Subcutaneous abdominal adipose tissue (tissue), 5 donors: ENCODE measurements at regions not wholly inside any gene's neighbourhood (a gene's known extent, or its start where the extent isn't known, plus 50 kb on each side); places are given as distances from the start of the nearest gene placed in this dataset.

Experiments
- H3K27ac ChIP-seq: one replicate; pipeline ENCODE4 v1.7.0; 2013; ENCODE audit warnings: low read depth, mild to moderate bottlenecking, inconsistent platforms, low read length, moderate library complexity
- H3K27me3 ChIP-seq, 5 donors: one replicate each; pipeline ENCODE4 v1.7.0; 2013; ENCODE audit warnings: low read length in 5 of 5, inconsistent platforms in 1 of 5; ENCODE audit not compliant: control insufficient read depth in 5 of 5, insufficient read depth in 4 of 5
- H3K36me3 ChIP-seq, 5 donors: one replicate each; pipeline ENCODE4 v1.7.0; 2013; ENCODE audit warnings: low read length in 5 of 5; ENCODE audit not compliant: control insufficient read depth in 5 of 5, insufficient read depth in 5 of 5
- H3K4me1 ChIP-seq, 5 donors: one replicate each; pipeline ENCODE4 v1.7.0; 2013; ENCODE audit warnings: low read length in 5 of 5, mild to moderate bottlenecking in 3 of 5, moderate library complexity in 1 of 5; ENCODE audit not compliant: control insufficient read depth in 5 of 5, insufficient read depth in 5 of 5
- H3K4me3 ChIP-seq, 5 donors: one replicate each; pipeline ENCODE4 v1.7.0; 2013; ENCODE audit warnings: low read length in 5 of 5, low read depth in 1 of 5
- H3K9ac ChIP-seq, 5 donors: one replicate each; pipeline ENCODE4 v1.7.0; 2013; ENCODE audit warnings: low read length in 5 of 5, mild to moderate bottlenecking in 4 of 5, moderate library complexity in 3 of 5
- H3K9me3 ChIP-seq, 5 donors: one replicate each; pipeline ENCODE4 v1.7.0; 2013; ENCODE audit warnings: low read length in 5 of 5; ENCODE audit not compliant: control insufficient read depth in 5 of 5
- donor health status: healthy.
- donor health status: healthy.
- donor health status: healthy.
- donor health status: healthy.
- donor health status: healthy.

DNA sequence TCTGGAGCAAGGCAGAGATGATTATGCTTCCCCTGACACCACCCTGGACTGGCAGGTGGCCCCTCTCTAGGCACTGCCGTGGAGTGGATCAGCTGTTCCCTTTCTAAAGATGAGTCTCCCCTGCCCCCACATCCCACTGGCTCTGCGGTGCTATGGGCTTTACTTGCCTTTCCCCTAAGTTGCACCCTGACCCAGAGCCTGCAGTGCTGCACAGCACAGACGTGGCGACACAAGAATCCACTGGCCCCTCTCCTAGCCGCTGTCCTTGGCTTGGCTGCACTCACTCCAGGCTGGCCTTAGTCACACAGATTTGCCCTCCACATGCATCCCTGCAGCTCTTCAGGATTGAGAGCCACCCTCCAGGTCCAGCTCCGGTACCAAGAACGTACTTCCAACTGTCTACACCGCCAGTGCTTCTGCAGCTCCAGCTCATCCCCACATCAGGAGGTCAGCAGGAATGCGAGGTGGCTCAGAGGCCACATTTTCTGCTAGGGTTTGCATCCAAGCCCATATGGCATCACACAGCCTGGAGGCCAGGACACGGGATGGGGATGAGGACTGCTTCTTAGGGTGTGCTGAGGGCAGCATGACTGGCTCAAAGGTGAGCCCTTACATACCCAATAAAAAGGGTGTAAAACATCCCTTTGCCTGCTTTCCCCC lies 82.4 kb upstream of the RASGRF1 start:
- no peak overlapping the region for H3K9ac ChIP-seq
- no peak overlapping the region for H3K27ac ChIP-seq
- H3K27me3 ChIP-seq = peaks cover 0 to 11% (median 0%) of the 10 kb centered on the region in 5 donors
- no peak overlapping the region for H3K4me3 ChIP-seq
- H3K36me3 ChIP-seq = no peaks in the 10 kb centered on the region
- H3K9me3 ChIP-seq = no peaks in the 10 kb centered on the region
- peaks cover 4 to 42% (median 38%) of the 10 kb centered on the region in 5 donors for H3K4me1 ChIP-seq

DNA sequence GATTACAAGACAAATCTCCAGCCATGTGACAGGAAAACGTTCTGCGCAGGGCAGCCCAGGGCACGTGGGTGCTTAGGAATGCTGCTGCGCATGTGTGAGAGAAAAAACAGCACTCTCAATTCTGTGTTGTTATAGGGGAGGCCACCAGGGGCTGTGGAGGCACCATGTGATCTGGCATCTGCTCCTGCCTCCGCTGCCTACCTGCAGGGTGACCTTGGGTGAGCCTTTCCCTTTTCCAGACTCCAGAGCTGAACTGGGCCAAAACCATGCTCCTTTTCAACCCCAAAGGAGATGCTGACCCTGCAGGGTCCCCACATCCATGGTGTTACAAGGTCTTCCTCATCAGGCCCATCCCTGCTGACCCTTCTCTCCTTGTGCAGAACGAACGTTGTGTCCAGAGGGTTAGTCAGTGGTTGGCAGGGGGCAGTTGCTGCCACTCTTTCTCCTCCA lies 81.5 kb upstream of the RASGRF1 start:
- H3K36me3 ChIP-seq = no peaks in the 10 kb centered on the region
- no peak overlapping the region for H3K4me3 ChIP-seq
- no peaks in the 10 kb centered on the region for H3K9me3 ChIP-seq
- H3K27ac ChIP-seq = no peak overlapping the region
- no peak overlapping the region for H3K9ac ChIP-seq
- H3K4me1 ChIP-seq = peaks cover 4 to 42% (median 38%) of the 10 kb centered on the region in 5 donors
- peaks cover 0 to 11% (median 0%) of the 10 kb centered on the region in 5 donors for H3K27me3 ChIP-seq

DNA sequence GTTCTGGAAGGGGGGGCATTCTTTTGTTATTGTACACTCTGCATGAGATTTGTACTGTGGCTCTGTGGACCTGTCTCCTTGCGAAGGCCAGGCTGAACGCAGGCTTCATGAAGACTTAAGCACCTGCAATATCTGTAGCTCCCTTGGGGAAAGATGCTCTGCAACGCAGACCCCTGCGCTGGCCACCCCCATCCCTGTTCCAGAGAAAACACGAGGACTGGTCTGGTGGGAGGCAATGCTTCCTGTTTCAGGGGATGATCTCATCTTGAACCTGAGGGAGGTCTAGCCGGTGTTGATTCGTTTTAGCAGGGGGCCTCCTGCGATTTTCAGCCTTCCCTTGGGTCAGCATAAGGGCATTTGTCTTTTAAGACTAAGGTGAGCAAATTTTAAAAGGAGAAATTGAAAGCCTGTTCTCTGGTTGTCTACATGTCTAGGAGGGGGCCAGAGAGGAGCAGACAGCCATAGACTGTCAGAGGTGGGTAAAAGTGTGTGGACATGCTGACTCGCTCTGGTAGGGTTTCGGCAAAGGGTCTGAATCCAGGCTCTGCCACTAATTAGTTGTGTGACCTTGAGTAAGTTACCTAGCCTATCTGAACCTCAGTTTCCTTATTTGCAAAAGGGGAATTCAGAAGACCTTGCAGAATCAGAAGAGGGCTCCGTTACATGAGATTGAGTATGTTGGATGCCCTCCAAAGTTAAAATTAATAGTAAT lies 80.9 kb upstream of the RASGRF1 start:
- Histone ChIP-seq H3K36me3 (no peaks in the 10 kb centered on the region), H3K9ac (no peak overlapping the region), H3K27ac (no peak overlapping the region), H3K27me3 (peaks cover 0 to 12% (median 0%) of the 10 kb centered on the region in 5 donors), H3K4me3 (no peak overlapping the region), H3K4me1 (peaks cover 4 to 42% (median 38%) of the 10 kb centered on the region in 5 donors), H3K9me3 (no peaks in the 10 kb centered on the region)

DNA sequence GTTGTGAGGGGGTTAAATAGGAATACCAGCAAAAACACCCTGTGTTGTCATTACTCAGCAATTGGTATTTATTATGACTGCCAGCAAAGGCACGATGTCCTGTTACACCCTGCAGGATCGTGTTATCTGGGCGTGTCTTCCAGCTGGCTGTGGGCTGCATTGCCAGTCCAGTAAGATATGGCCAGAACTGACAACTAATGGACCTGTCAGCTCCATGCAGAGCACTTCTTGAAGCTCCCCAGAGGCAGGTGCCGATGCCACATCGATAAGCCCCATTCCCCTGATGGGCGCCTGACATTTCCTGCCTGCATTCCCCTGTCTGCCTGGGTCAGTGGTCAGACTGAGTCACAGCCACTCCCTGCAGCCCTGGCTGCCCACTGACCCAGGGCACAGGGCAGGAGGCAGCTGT lies 79.7 kb upstream of the RASGRF1 start:
- H3K36me3 ChIP-seq = no peaks in the 10 kb centered on the region
- peaks cover 4 to 42% (median 38%) of the 10 kb centered on the region in 5 donors for H3K4me1 ChIP-seq
- H3K27ac ChIP-seq = peak overlapping the region; percentile 44
- peak overlapping the region in 1 of 5 donors; percentile 0 for H3K4me3 ChIP-seq
- H3K9ac ChIP-seq = no peak overlapping the region
- H3K27me3 ChIP-seq = peaks cover 0 to 14% (median 0%) of the 10 kb centered on the region in 5 donors
- H3K9me3 ChIP-seq = no peaks in the 10 kb centered on the region

DNA sequence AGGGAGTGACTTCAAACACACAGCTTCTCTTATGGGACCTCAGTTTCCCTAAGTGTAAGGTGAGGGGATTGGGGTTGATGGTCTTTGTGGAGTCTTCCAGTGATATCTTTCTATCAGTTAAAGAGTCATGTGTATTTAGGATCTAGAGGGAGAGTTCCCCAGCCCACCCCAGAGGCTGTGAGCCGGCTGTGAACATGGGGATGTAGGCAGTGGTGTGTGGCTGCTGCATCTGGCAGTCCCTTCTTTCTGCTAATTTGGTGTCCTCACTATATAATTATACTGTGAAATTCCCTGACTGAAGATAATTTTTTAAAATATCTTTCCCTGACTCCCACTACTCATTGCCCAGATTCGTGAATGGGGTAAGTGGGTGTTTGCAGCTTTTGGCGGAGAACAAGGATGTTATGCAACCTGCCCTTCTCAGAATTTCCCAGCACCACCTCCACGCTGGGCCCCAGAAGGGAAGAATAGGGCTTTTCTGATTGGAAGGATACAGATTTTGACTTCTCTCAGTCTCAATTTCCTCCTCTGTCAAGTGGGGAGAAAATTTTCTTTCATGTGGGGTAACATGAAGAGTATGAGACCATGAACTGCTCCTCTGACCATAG lies 79.0 kb upstream of the RASGRF1 start:
- Histone ChIP-seq H3K27ac (peak overlapping the region; percentile 44), H3K36me3 (no peaks in the 10 kb centered on the region), H3K4me3 (no peak overlapping the region), H3K4me1 (peaks cover 4 to 42% (median 38%) of the 10 kb centered on the region in 5 donors), H3K27me3 (peaks cover 0 to 14% (median 0%) of the 10 kb centered on the region in 5 donors), H3K9me3 (no peaks in the 10 kb centered on the region), H3K9ac (no peak overlapping the region)

DNA sequence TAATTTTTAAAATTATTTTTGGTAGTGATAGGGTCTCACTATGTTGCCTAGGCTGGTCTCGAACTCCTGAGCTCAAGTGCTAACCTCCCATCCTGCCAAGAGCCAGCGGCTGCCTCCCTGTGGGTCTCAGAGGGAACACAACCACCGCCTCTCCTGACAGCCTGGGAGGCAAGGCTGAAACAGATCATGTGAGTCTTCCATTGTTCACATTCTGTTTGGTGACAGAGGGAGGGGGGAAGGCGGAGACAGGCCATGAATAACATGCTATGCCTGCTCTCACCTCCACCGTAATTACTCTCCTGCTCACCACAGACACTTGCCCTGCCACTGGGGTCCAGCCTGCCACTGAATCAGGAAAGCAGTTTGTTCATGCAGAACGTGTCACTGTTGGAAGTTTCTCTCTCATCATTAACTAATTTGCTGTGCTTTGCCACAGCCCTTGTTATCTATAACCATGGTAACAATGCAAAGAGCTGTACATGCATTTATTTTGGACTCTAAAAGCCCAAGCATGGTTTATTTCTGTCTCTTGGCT lies 78.4 kb upstream of the RASGRF1 start:
- Histone ChIP-seq H3K9me3 (no peaks in the 10 kb centered on the region), H3K27me3 (peaks cover 0 to 14% (median 0%) of the 10 kb centered on the region in 5 donors), H3K9ac (no peak overlapping the region), H3K4me1 (peaks cover 4 to 41% (median 37%) of the 10 kb centered on the region in 5 donors), H3K36me3 (no peaks in the 10 kb centered on the region), H3K4me3 (no peak overlapping the region), H3K27ac (no peak overlapping the region)

DNA sequence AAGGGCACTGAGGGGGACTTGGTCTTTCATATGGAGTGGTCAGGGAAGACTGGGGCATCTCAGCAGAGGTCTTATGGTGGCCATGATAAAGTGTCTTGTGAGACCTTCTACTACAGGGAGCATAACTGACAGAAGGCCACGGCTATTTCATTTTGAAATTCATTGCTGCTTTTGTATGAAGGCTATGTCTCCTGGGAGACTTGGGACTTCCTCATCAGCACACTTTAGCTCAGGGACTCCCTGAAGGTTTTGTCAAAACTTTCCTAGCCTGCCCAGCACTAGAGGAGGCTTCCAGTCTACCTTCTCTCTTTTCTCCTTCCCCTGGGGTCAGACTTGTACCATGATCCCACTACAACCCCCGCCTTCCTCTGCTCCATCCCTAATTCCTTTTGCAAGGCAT lies 77.2 kb upstream of the RASGRF1 start:
- H3K9ac ChIP-seq = no peak overlapping the region
- H3K36me3 ChIP-seq = no peaks in the 10 kb centered on the region
- peaks cover 0 to 14% (median 0%) of the 10 kb centered on the region in 5 donors for H3K27me3 ChIP-seq
- H3K4me3 ChIP-seq = no peak overlapping the region
- H3K4me1 ChIP-seq = peaks cover under 1 to 28% (median 26%) of the 10 kb centered on the region in 5 donors
- H3K9me3 ChIP-seq = no peaks in the 10 kb centered on the region
- no peak overlapping the region for H3K27ac ChIP-seq

DNA sequence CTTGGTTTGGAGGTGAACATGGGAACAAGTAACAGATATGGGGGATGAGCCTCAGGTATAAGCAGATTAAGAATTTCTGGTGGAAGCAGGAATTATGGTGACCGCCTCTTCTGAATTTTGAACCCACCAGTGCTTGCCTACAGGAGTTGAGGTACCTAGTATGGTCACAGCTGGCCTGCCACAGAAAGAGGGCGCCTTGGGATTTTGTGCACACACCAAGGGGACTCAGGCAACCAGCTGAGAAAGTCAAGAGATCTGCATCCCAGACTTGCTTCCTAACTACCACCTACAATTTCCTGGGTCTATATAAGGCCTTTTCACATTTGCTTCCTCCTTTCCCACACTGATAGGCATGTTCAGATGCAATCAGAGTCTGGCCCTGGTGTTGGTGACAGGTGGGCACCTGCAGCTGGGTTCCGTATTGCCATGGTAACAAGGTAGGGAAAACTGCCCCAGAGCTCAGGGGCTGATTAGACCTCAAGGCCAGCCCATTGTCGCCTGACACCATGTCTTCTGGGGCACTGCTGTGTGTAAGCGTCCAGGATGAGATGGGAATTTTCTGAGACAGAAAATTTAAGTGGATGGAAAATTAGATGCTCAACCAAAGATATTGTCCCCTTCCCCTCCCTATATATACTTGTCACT lies 75.9 kb upstream of the RASGRF1 start:
- no peaks in the 10 kb centered on the region for H3K9me3 ChIP-seq
- no peaks in the 10 kb centered on the region for H3K36me3 ChIP-seq
- peaks cover 0 to 28% (median 21%) of the 10 kb centered on the region in 5 donors for H3K4me1 ChIP-seq
- H3K27me3 ChIP-seq = peaks cover 0 to 8% (median 0%) of the 10 kb centered on the region in 5 donors
- no peak overlapping the region for H3K4me3 ChIP-seq
- H3K27ac ChIP-seq = no peak overlapping the region
- H3K9ac ChIP-seq = no peak overlapping the region

DNA sequence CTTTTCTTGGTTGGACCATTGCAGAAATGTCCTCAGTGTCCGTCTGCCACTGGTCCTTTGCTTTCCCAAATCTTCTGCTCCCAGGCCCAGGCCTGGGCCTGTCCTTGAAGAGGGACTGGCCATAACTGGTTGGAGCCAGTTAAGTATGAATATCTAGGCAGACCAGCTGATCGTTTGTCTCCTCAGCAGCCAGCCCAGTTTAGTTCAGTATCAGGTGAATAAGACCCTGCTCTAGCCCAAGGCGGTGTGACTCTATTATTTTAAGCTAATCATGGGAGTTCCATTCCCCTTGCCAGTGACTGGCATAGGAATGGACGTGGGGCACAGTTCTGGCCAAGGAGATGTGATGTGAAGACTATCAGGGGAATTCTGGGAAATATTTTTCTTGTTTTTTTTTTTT lies 73.9 kb upstream of the RASGRF1 start:
- Histone ChIP-seq H3K36me3 (no peaks in the 10 kb centered on the region), H3K27me3 (peaks cover 0 to 4% (median 0%) of the 10 kb centered on the region in 5 donors), H3K9me3 (no peaks in the 10 kb centered on the region), H3K4me1 (peaks cover 5 to 32% (median 20%) of the 10 kb centered on the region in 5 donors), H3K4me3 (no peak overlapping the region), H3K9ac (no peak overlapping the region), H3K27ac (no peak overlapping the region)
